Ovary (tissue), 3 donors: ENCODE measurements at regions not wholly inside any gene's neighbourhood (a gene's known extent, or its start where the extent isn't known, plus 50 kb on each side); places are given as distances from the start of the nearest gene placed in this dataset.
"Not testable (repeated sequence)": the region's sequence is repeated elsewhere in the genome, so short reads cannot be mapped to it uniquely, and the experiment has no call there.

ENCODE experiments used
- EP300 ChIP-seq: sonication (generic); formaldehyde crosslinking; IDR thresholded peaks from one replicate; pipeline ENCODE4 v1.6.1; 2017; ENCODE audit warnings: antibody characterized with exemption
- TF ChIP-seq, protein P1 (sequence below), 3 donors: fragments of 450-650 bp in 2 of 3; fragments of 200-600 bp in 1 of 3; IDR thresholded peaks; one replicate each; pipeline versions ENCODE4 v1.5.1 to v1.8.0; 2016 to 2022; ENCODE audit warnings: antibody characterized with exemption in 3 of 3, mild to moderate bottlenecking in 1 of 3
- donor health status: DM: no; HTN: no; CAD: no.

DNA sequence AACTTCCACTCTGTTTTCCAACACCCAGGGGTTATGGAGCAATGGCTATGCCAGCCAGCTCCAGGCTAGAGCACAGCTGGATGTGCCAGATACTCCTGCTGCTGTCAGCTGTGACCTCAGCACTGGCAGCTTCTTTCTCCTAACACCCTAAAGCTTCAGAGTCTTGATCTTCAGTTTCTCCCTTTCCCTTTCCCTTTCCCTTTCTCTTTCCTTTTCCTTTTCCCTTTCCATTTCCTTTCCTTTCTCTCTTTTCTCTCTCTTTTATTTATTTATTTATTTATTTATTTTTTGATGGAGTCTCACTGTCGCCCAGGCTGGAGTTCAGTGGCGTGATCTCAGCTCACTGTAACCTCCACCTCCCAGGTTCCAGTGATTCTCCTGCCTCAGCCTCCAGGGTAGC is 237.0 kb downstream of the ZNF37A start:
- TF ChIP-seq, protein P1, sequence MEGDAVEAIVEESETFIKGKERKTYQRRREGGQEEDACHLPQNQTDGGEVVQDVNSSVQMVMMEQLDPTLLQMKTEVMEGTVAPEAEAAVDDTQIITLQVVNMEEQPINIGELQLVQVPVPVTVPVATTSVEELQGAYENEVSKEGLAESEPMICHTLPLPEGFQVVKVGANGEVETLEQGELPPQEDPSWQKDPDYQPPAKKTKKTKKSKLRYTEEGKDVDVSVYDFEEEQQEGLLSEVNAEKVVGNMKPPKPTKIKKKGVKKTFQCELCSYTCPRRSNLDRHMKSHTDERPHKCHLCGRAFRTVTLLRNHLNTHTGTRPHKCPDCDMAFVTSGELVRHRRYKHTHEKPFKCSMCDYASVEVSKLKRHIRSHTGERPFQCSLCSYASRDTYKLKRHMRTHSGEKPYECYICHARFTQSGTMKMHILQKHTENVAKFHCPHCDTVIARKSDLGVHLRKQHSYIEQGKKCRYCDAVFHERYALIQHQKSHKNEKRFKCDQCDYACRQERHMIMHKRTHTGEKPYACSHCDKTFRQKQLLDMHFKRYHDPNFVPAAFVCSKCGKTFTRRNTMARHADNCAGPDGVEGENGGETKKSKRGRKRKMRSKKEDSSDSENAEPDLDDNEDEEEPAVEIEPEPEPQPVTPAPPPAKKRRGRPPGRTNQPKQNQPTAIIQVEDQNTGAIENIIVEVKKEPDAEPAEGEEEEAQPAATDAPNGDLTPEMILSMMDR (IDR thresholded peaks at IDR 0.05): not testable (repeated sequence)
- not testable (repeated sequence) for TF ChIP-seq EP300
